ENCODE measurements at regions not wholly inside any gene's neighbourhood (a gene's known extent, or its start where the extent isn't known, plus 50 kb on each side); places are given as distances from the start of the nearest gene placed in this dataset.

DNA sequence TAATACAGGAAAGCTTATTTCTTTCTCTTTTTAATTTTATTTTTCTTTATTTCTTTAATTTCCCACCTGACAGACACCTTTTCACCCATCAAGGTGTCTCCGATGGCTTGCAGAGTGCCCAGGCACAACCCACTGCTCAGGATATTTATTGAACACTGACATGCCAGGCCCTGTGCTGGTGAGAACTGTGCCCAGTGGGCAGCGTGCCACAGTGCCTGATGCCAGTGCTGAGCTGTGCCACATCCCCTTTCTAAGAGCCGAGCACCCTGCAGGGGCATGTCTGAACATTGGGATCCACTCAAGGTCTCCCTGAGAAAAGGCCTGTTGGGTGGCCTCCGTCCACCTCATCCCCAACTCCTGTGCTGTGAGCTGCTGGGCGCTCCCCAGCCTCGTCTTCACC is 158.6 kb upstream of the RAB6C start:
- TF ChIP-seq, protein P1, sequence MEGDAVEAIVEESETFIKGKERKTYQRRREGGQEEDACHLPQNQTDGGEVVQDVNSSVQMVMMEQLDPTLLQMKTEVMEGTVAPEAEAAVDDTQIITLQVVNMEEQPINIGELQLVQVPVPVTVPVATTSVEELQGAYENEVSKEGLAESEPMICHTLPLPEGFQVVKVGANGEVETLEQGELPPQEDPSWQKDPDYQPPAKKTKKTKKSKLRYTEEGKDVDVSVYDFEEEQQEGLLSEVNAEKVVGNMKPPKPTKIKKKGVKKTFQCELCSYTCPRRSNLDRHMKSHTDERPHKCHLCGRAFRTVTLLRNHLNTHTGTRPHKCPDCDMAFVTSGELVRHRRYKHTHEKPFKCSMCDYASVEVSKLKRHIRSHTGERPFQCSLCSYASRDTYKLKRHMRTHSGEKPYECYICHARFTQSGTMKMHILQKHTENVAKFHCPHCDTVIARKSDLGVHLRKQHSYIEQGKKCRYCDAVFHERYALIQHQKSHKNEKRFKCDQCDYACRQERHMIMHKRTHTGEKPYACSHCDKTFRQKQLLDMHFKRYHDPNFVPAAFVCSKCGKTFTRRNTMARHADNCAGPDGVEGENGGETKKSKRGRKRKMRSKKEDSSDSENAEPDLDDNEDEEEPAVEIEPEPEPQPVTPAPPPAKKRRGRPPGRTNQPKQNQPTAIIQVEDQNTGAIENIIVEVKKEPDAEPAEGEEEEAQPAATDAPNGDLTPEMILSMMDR (IDR thresholded peaks at IDR 0.05 in 4 of 5, conservative IDR thresholded peaks at IDR 0.05 in 1 of 5), result no peak
- no peak for TF ChIP-seq POLR2A (IDR thresholded peaks at IDR 0.05)
